Activated T-helper 9 cell treated with anti-CD3 and anti-CD28 coated beads, Interleukin-2, amount 50 U/mL, for 16 hours (primary cell): ENCODE measurements at regions not wholly inside any gene's neighbourhood (a gene's known extent, or its start where the extent isn't known, plus 50 kb on each side); places are given as distances from the start of the nearest gene placed in this dataset.

ENCODE experiments used
- DNase-seq: peaks from one replicate; pipeline ENCODE4 v3.0.0-alpha.2; 2020; ENCODE audit warnings: low read depth

- no peak for DNase-seq
These were observed 324.3 kb upstream of the PKDCC start for GRCh38 chr2:41723526-41723925.

GRCh38 chr2:41724465-41724864, 323.4 kb upstream of the PKDCC start:
- DNase-seq = no peak

- no peak for DNase-seq
These were observed 321.9 kb upstream of the PKDCC start for GRCh38 chr2:41725901-41726300.

- DNase-seq = no peak
These were observed 321.5 kb upstream of the PKDCC start for GRCh38 chr2:41726364-41726763.

GRCh38 chr2:41727152-41727551, 320.7 kb upstream of the PKDCC start:
- no peak for DNase-seq

GRCh38 chr2:41727711-41728110, 320.1 kb upstream of the PKDCC start:
- DNase-seq = no peak

- DNase-seq = no peak
These were observed 319.0 kb upstream of the PKDCC start for GRCh38 chr2:41728788-41729338.

- no peak for DNase-seq
These were observed 317.9 kb upstream of the PKDCC start for GRCh38 chr2:41729800-41730364.

GRCh38 chr2:41735006-41735405, 312.8 kb upstream of the PKDCC start:
- no peak for DNase-seq

GRCh38 chr2:41735476-41735875, 312.3 kb upstream of the PKDCC start:
- DNase-seq = no peak

- no peak for DNase-seq
These were observed 311.7 kb upstream of the PKDCC start for GRCh38 chr2:41736105-41736567.

- no peak for DNase-seq
These were observed 311.2 kb upstream of the PKDCC start for GRCh38 chr2:41736586-41736985.

GRCh38 chr2:41737888-41738287, 309.9 kb upstream of the PKDCC start:
- DNase-seq = no peak

- DNase-seq = no peak
These were observed 305.7 kb upstream of the PKDCC start for GRCh38 chr2:41741951-41742595.

- no peak for DNase-seq
These were observed 304.5 kb upstream of the PKDCC start for GRCh38 chr2:41743324-41743723.

GRCh38 chr2:41750829-41751228, 297.0 kb upstream of the PKDCC start:
- DNase-seq = no peak

- DNase-seq = no peak
These were observed 287.9 kb upstream of the PKDCC start for GRCh38 chr2:41759880-41760279.

GRCh38 chr2:41763141-41763540, 284.7 kb upstream of the PKDCC start:
- no peak for DNase-seq

- no peak for DNase-seq
These were observed 283.7 kb upstream of the PKDCC start for GRCh38 chr2:41764131-41764530.

GRCh38 chr2:41764919-41765318, 282.9 kb upstream of the PKDCC start:
- no peak for DNase-seq

- DNase-seq = no peak
These were observed 279.5 kb upstream of the PKDCC start for GRCh38 chr2:41768310-41768709.

GRCh38 chr2:41771710-41772109, 276.1 kb upstream of the PKDCC start:
- DNase-seq = no peak

GRCh38 chr2:41772697-41773096, 275.1 kb upstream of the PKDCC start:
- DNase-seq = no peak
